PC-9 (cell line): ENCODE measurements at regions not wholly inside any gene's neighbourhood (a gene's known extent, or its start where the extent isn't known, plus 50 kb on each side); places are given as distances from the start of the nearest gene placed in this dataset.

Experiments
- BruUV-seq: library from RNA; stranded (reverse); fragments of 400-500 nt; replicated peaks from 2 replicates; lab custom pipeline; 2021; lab: Mats Ljungman, UMichigan
- CTCF ChIA-PET: fragments of 300-600 bp; sonication (Branson Sonifier 250); formaldehyde crosslinking; loops from one replicate; lab custom pipeline; 2022; ENCODE audit warnings: antibody characterized with exemption; lab: Charles Lee
- POLR2A ChIA-PET: fragments of 300-600 bp; sonication (Branson Sonifier 250); formaldehyde crosslinking; loops from one replicate; lab custom pipeline; 2022; ENCODE audit warnings: antibody characterized with exemption; ENCODE audit not compliant: unreplicated experiment; lab: Charles Lee
- DNase-seq, 2 experiments: peaks; one replicate each; pipeline versions ENCODE4 v3.0.0 to v3.0.0-alpha.2; 2015 to 2022; ENCODE audit warnings: mixed read lengths in 1 of 2
- H2AFZ ChIP-seq: fragments of 200-600 bp; sonication (generic); 2 replicates; pipeline ENCODE4 v1.8.1; 2017; ENCODE audit warnings: antibody characterized with exemption
- H3F3A ChIP-seq: fragments of 200-600 bp; sonication (generic); 2 replicates; pipeline ENCODE4 v1.8.1; 2017; ENCODE audit warnings: antibody characterized with exemption, mild to moderate bottlenecking, low read depth; ENCODE audit not compliant: insufficient read depth
- H3K27ac ChIP-seq: fragments of 200-600 bp; sonication (generic); 2 replicates; pipeline ENCODE4 v1.6.1; 2016; ENCODE audit warnings: mixed run types
- H3K27me3 ChIP-seq: fragments of 200-600 bp; sonication (generic); 2 replicates; pipeline ENCODE4 v1.6.1; 2016; ENCODE audit warnings: low read depth, mixed run types; ENCODE audit not compliant: insufficient read depth
- H3K36me3 ChIP-seq: fragments of 200-600 bp; sonication (generic); 2 replicates; pipeline ENCODE4 v1.6.1; 2016; ENCODE audit warnings: low read depth, mixed run types
- H3K4me1 ChIP-seq: fragments of 200-600 bp; sonication (generic); replicated peaks from 2 replicates; pipeline ENCODE4 v1.6.1; 2016; ENCODE audit warnings: mixed run types; ENCODE audit not compliant: insufficient read depth
- H3K4me2 ChIP-seq: fragments of 200-600 bp; sonication (generic); 2 replicates; pipeline ENCODE4 v1.6.1; 2017; ENCODE audit warnings: mixed run types
- H3K4me3 ChIP-seq: fragments of 200-600 bp; sonication (generic); 2 replicates; pipeline ENCODE4 v1.6.1; 2016; ENCODE audit warnings: mixed run types
- H3K79me2 ChIP-seq: fragments of 200-600 bp; sonication (generic); 2 replicates; pipeline ENCODE4 v1.6.1; 2017; ENCODE audit warnings: low read depth, mixed run types
- H3K9me2 ChIP-seq: fragments of 200-600 bp; sonication (generic); 2 replicates; pipeline ENCODE4 v1.8.1; 2017; ENCODE audit warnings: mild to moderate bottlenecking; ENCODE audit not compliant: insufficient read depth
- H3K9me3 ChIP-seq: fragments of 200-600 bp; sonication (generic); 2 replicates; pipeline ENCODE4 v1.8.1; 2016; ENCODE audit warnings: low read depth; ENCODE audit not compliant: insufficient read depth
- H4K20me1 ChIP-seq: fragments of 200-600 bp; sonication (generic); 2 replicates; pipeline ENCODE4 v1.8.1; 2017; ENCODE audit not compliant: insufficient read depth
- EZH2 ChIP-seq: fragments of 200-600 bp; sonication (generic); IDR thresholded peaks from 2 replicates; pipeline ENCODE4 v1.8.0; 2017; ENCODE audit warnings: antibody characterized with exemption, low read depth
- intact Hi-C: fragments of 100-400 bp; cut with micrococcal nuclease; formaldehyde crosslinking; loops from one replicate; pipeline ENCODE4 v1.10.0; 2022; ENCODE audit not compliant: unreplicated experiment
- TF ChIP-seq, protein P1 (sequence below): fragments of 200-600 bp; sonication (generic); conservative IDR thresholded peaks from 2 replicates; pipeline ENCODE4 v1.6.1; 2017; ENCODE audit warnings: mixed run types, antibody characterized with exemption, mild to moderate bottlenecking, moderate library complexity

DNA sequence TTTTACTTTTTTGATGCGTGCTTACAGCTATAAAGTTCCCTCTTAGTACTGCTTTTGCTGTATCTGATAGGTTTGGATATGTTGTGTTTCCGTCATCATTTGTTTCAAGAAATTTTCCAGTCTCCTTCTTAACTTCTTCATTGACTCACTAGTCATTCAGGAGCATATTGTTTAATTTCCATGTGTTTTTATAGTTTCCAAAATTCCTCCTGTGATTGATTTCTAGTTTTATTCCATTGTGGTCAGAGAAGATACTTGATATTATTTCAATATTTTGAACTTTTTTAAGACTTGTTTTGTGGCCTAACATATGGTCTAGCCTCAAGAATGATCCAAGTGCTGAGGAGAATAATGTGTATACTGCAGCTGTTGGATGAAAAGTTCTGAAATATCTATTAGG, 75.5 kb upstream of the CREB5 start:
- no TSS peak for BruUV-seq
- POLR2A ChIA-PET: no interaction called here
- Histone ChIP-seq H3K9me2 (no peaks in the 10 kb centered on the region), H3F3A (no peaks in the 10 kb centered on the region), H3K4me2 (no peak overlapping the region), H3K36me3 (no peaks in the 10 kb centered on the region), H2AFZ (no peak overlapping the region), H3K9me3 (no peaks in the 10 kb centered on the region), H3K4me3 (no peak overlapping the region), H4K20me1 (no peaks in the 10 kb centered on the region), H3K27ac (no peak overlapping the region), H3K27me3 (no peaks in the 10 kb centered on the region), H3K4me1 (no peaks in the 10 kb centered on the region), H3K79me2 (no peaks in the 10 kb centered on the region)
- TF ChIP-seq EZH2: no peak
- TF ChIP-seq, protein P1, sequence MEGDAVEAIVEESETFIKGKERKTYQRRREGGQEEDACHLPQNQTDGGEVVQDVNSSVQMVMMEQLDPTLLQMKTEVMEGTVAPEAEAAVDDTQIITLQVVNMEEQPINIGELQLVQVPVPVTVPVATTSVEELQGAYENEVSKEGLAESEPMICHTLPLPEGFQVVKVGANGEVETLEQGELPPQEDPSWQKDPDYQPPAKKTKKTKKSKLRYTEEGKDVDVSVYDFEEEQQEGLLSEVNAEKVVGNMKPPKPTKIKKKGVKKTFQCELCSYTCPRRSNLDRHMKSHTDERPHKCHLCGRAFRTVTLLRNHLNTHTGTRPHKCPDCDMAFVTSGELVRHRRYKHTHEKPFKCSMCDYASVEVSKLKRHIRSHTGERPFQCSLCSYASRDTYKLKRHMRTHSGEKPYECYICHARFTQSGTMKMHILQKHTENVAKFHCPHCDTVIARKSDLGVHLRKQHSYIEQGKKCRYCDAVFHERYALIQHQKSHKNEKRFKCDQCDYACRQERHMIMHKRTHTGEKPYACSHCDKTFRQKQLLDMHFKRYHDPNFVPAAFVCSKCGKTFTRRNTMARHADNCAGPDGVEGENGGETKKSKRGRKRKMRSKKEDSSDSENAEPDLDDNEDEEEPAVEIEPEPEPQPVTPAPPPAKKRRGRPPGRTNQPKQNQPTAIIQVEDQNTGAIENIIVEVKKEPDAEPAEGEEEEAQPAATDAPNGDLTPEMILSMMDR: no peak
- intact Hi-C loops: no loop called here
- CTCF ChIA-PET: no interaction called here
- DNase-seq: no peak

DNA sequence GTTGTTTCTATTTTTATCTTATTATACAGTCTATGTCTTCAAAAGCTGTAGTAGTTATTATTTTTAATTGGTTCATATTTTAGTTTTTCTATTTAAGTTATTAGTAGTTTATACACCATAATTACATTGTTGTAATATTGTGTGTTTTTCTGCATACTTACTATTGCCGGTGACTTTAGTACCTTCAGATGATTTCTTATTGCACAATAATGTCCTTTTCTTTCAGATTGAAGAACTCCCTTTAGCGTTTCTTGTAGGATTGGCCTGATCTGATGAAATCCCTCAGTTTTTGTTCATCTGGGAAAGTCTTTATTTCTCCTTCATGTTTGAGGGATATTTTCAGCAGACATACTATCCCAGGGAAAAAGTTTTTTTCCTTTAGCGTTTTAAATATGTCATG, 74.3 kb upstream of the CREB5 start:
- H3K4me1 ChIP-seq: no peaks in the 10 kb centered on the region
- H3K4me2 ChIP-seq: no peak overlapping the region
- no peak overlapping the region for H3K27ac ChIP-seq
- CTCF ChIA-PET: no interaction called here
- no peak overlapping the region for H3K4me3 ChIP-seq
- intact Hi-C loops: no loop called here
- H3F3A ChIP-seq: no peaks in the 10 kb centered on the region
- H3K36me3 ChIP-seq: no peaks in the 10 kb centered on the region
- H3K27me3 ChIP-seq: no peaks in the 10 kb centered on the region
- H4K20me1 ChIP-seq: no peaks in the 10 kb centered on the region
- TF ChIP-seq, protein P1: no peak
- TF ChIP-seq EZH2: no peak
- BruUV-seq: no TSS peak
- no peak overlapping the region for H2AFZ ChIP-seq
- no peak for DNase-seq
- no peaks in the 10 kb centered on the region for H3K9me3 ChIP-seq
- H3K9me2 ChIP-seq: no peaks in the 10 kb centered on the region
- POLR2A ChIA-PET: no interaction called here
- H3K79me2 ChIP-seq: no peaks in the 10 kb centered on the region

DNA sequence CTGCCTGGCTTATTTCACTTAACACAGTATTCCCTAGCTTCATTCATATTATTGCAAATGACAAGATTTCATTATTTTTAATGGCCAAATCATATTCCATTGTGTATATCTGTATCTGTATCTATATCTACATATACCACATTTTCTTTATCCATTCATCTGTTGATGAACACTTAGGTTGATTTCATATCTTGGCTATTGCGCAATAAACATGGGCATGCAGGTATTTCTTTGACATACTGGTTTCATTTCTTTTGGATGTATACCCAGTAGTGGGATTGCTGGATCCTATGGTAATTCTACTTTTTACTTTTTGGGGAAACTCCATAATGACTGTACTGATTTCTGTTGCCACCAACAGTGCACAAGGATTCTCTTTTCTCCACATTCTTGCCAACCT, 68.9 kb upstream of the CREB5 start:
- no peak overlapping the region for H3K4me2 ChIP-seq
- ChIA-PET CTCF (no interaction called here), POLR2A (no interaction called here)
- DNase-seq: no peak
- H4K20me1 ChIP-seq: no peaks in the 10 kb centered on the region
- no peaks in the 10 kb centered on the region for H3K79me2 ChIP-seq
- no peaks in the 10 kb centered on the region; the same call in 1 of the 2 replicates for H3K4me1 ChIP-seq
- no peaks in the 10 kb centered on the region for H3K9me3 ChIP-seq
- H3K27me3 ChIP-seq: no peaks in the 10 kb centered on the region
- intact Hi-C loops: no loop called here
- H3K4me3 ChIP-seq: no peak overlapping the region
- no peaks in the 10 kb centered on the region for H3K36me3 ChIP-seq
- H3K27ac ChIP-seq: no peak overlapping the region
- H3K9me2 ChIP-seq: no peaks in the 10 kb centered on the region
- H3F3A ChIP-seq: no peaks in the 10 kb centered on the region
- H2AFZ ChIP-seq: no peak overlapping the region
- no peak for TF ChIP-seq EZH2
- TF ChIP-seq, protein P1: no peak
- BruUV-seq: no TSS peak
